H9 (cell line): ENCODE measurements at regions not wholly inside any gene's neighbourhood (a gene's known extent, or its start where the extent isn't known, plus 50 kb on each side); places are given as distances from the start of the nearest gene placed in this dataset.

Experiments used
- DNase-seq: peaks from one replicate; pipeline ENCODE4 v3.0.0-alpha.2; 2017
- H2AFZ ChIP-seq: one replicate; pipeline ENCODE4 v1.6.1; 2013; ENCODE audit warnings: mild to moderate bottlenecking, low read length, control low read depth, moderate library complexity
- H2AK5ac ChIP-seq: 2 replicates; pipeline ENCODE4 v1.6.1; 2013; ENCODE audit warnings: low read length, control low read depth, mixed read lengths; ENCODE audit not compliant: insufficient read length
- H2BK120ac ChIP-seq: one replicate; pipeline ENCODE4 v1.6.1; 2013; ENCODE audit warnings: low read depth, mild to moderate bottlenecking, low read length, control low read depth, inconsistent platforms; ENCODE audit not compliant: poor library complexity, severe bottlenecking
- H2BK12ac ChIP-seq: 2 replicates; pipeline ENCODE4 v1.6.1; 2013; ENCODE audit warnings: low read length, control low read depth, mixed read lengths, low read depth; ENCODE audit not compliant: insufficient read length
- H2BK15ac ChIP-seq: 2 replicates; pipeline ENCODE4 v1.6.1; 2013; ENCODE audit warnings: low read depth, low read length, control low read depth
- H2BK20ac ChIP-seq: one replicate; pipeline ENCODE4 v1.6.1; 2013; ENCODE audit warnings: low read depth, mild to moderate bottlenecking, low read length, control low read depth, inconsistent platforms; ENCODE audit not compliant: poor library complexity, severe bottlenecking
- H2BK5ac ChIP-seq: 2 replicates; pipeline ENCODE4 v1.6.1; 2013; ENCODE audit warnings: low read length, control low read depth, mixed read lengths; ENCODE audit not compliant: insufficient read length
- H3K14ac ChIP-seq: 2 replicates; pipeline ENCODE4 v1.6.1; 2013; ENCODE audit warnings: low read length, control low read depth; ENCODE audit not compliant: insufficient read depth
- H3K18ac ChIP-seq: 2 replicates; pipeline ENCODE4 v1.6.1; 2013; ENCODE audit warnings: low read depth, mild to moderate bottlenecking, mixed read lengths, low read length, control low read depth; ENCODE audit not compliant: insufficient read length
- H3K23ac ChIP-seq: 2 replicates; pipeline ENCODE4 v1.6.1; 2013; ENCODE audit warnings: low read length, control low read depth, mixed read lengths, low read depth; ENCODE audit not compliant: insufficient read length
- H3K23me2 ChIP-seq: 2 replicates; pipeline ENCODE4 v1.6.1; 2013; ENCODE audit warnings: low read depth, mild to moderate bottlenecking, mixed read lengths, low read length, control low read depth; ENCODE audit not compliant: insufficient read length, poor library complexity, severe bottlenecking
- H3K27ac ChIP-seq: 2 replicates; pipeline ENCODE4 v1.5.1; 2013; ENCODE audit warnings: low read length, control low read depth, mixed read lengths, low read depth; ENCODE audit not compliant: insufficient read length
- H3K27me3 ChIP-seq: 2 replicates; pipeline ENCODE4 v1.6.1; 2013; ENCODE audit warnings: low read length, control low read depth, inconsistent platforms; ENCODE audit not compliant: insufficient read depth
- H3K4ac ChIP-seq: 2 replicates; pipeline ENCODE4 v1.6.1; 2013; ENCODE audit warnings: low read depth, mild to moderate bottlenecking, control low read depth, inconsistent platforms, low read length, moderate library complexity
- H3K4me1 ChIP-seq: 2 replicates; pipeline ENCODE4 v1.6.1; 2013; ENCODE audit warnings: low read length, control low read depth, inconsistent platforms; ENCODE audit not compliant: insufficient read depth
- H3K4me2 ChIP-seq: 2 replicates; pipeline ENCODE4 v1.6.1; 2013; ENCODE audit warnings: low read length, control low read depth, mixed read lengths; ENCODE audit not compliant: insufficient read length, insufficient read depth
- H3K56ac ChIP-seq: 2 replicates; pipeline ENCODE4 v1.6.1; 2013; ENCODE audit warnings: low read depth, mild to moderate bottlenecking, mixed read lengths, low read length, control low read depth; ENCODE audit not compliant: insufficient read length
- H3K79me1 ChIP-seq: 2 replicates; pipeline ENCODE4 v1.6.1; 2013; ENCODE audit warnings: low read depth, mild to moderate bottlenecking, moderate library complexity, low read length, control low read depth, inconsistent platforms; ENCODE audit not compliant: insufficient read depth, poor library complexity, severe bottlenecking
- H3K79me2 ChIP-seq: 2 replicates; pipeline ENCODE4 v1.6.1; 2013; ENCODE audit warnings: low read length, control low read depth, inconsistent platforms; ENCODE audit not compliant: insufficient read depth
- H3K9ac ChIP-seq: 2 replicates; pipeline ENCODE4 v1.6.1; 2013; ENCODE audit warnings: low read length, control low read depth, mixed read lengths; ENCODE audit not compliant: insufficient read length; ENCODE audit errors: extremely low read depth
- H3K9me3 ChIP-seq: one replicate; pipeline ENCODE4 v1.6.1; 2013; ENCODE audit warnings: low read depth, low read length, inconsistent platforms; ENCODE audit not compliant: control insufficient read depth
- H3T11ph ChIP-seq: one replicate; pipeline ENCODE4 v1.6.1; 2013; ENCODE audit warnings: mild to moderate bottlenecking, low read length, control low read depth, inconsistent platforms
- H4K20me1 ChIP-seq: one replicate; pipeline ENCODE4 v1.6.1; 2013; ENCODE audit not compliant: control insufficient read depth, insufficient read length, insufficient read depth
- H4K5ac ChIP-seq: 2 replicates; pipeline ENCODE4 v1.6.1; 2013; ENCODE audit warnings: low read depth, mild to moderate bottlenecking, mixed read lengths, low read length, control low read depth; ENCODE audit not compliant: insufficient read length
- H4K8ac ChIP-seq: replicated peaks from 2 replicates; pipeline ENCODE4 v1.6.1; 2013; ENCODE audit warnings: low read length, control low read depth, mixed read lengths, low read depth; ENCODE audit not compliant: insufficient read length
- H4K91ac ChIP-seq: 2 replicates; pipeline ENCODE4 v1.6.1; 2013; ENCODE audit warnings: low read depth, mild to moderate bottlenecking, moderate library complexity, mixed read lengths, low read length, control low read depth; ENCODE audit not compliant: insufficient read length
- H3K27ac Mint-ChIP-seq, 3 experiments: 2 replicates in 2 of 3; 3 replicates in 1 of 3; pipeline ENCODE4 v1.8.0; 2020 to 2021; ENCODE audit warnings: mixed read lengths in 3 of 3, mild to moderate bottlenecking in 1 of 3, moderate library complexity in 1 of 3
- H3K27me3 Mint-ChIP-seq: 2 replicates; pipeline ENCODE4 v1.8.0; 2021; ENCODE audit warnings: low read depth, mild to moderate bottlenecking, moderate library complexity, mixed read lengths
- H3K36me3 Mint-ChIP-seq, 3 experiments: 2 replicates in 2 of 3; 3 replicates in 1 of 3; pipeline ENCODE4 v1.8.0; 2020 to 2021; ENCODE audit warnings: low read depth in 3 of 3, mixed read lengths in 3 of 3; ENCODE audit not compliant: insufficient read depth in 1 of 3
- H3K4me1 Mint-ChIP-seq, 2 experiments: 2 replicates each; pipeline ENCODE4 v1.8.0; 2020; ENCODE audit warnings: mixed read lengths in 2 of 2
- H3K4me3 Mint-ChIP-seq, 2 experiments: 2 replicates in 1 of 2; 3 replicates in 1 of 2; pipeline ENCODE4 v1.8.0; 2020 to 2021; ENCODE audit warnings: mild to moderate bottlenecking in 2 of 2, mixed read lengths in 2 of 2, moderate library complexity in 1 of 2
- H3K9me3 Mint-ChIP-seq, 2 experiments: 2 replicates in 1 of 2; 3 replicates in 1 of 2; pipeline ENCODE4 v1.8.0; 2020; ENCODE audit warnings: mild to moderate bottlenecking in 2 of 2, mixed read lengths in 2 of 2, moderate library complexity in 1 of 2
- WGBS: extraction: QIAGEN DNeasy Blood & Tissue Kit; methylation state at CpG from one replicate; pipeline ENCODE4 v1.1.7; 2013; ENCODE audit warnings: missing lambda C conversion rate, low lambda C conversion rate, mixed read lengths; ENCODE audit not compliant: insufficient read length; ENCODE audit errors: extremely low coverage; 5-methylcytosine and 5-hydroxymethylcytosine counted together
- TF ChIP-seq, protein P1 (sequence below): fragments of 200-600 bp; sonication (generic); conservative IDR thresholded peaks from 3 replicates; pipeline ENCODE4 v1.8.0; 2021; ENCODE audit warnings: antibody characterized with exemption, mild to moderate bottlenecking

DNA sequence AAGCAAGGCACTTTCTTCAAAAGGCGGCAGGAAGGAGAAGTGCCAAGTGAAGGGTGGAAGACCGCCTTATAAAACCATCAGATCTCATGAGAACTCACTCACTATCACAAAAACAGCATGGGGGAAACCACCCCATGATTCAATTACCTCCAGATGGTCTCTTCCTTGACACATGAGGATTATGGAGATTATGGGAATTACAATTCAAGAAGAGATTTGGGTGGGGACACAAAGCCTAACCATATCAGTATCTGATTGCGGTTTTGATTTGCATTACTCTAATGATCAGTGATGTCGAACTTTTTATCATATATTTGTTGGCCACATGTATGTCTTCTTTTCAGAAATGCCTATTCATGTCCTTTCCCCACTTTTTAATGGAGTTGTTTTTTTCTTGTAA is 549.3 kb upstream of the IL12A start:
- no peaks in the 10 kb centered on the region for H3K4me1 Mint-ChIP-seq
- Histone ChIP-seq H3K14ac (no peak overlapping the region), H2BK15ac (no peak overlapping the region), H3K4me1 (no peaks in the 10 kb centered on the region; the same call in 1 of the 2 replicates), H3K23me2 (no peaks in the 10 kb centered on the region), H4K91ac (no peak overlapping the region), H2AFZ (no peak overlapping the region), H3K9ac (no peak overlapping the region), H3K23ac (no peak overlapping the region), H2AK5ac (no peak overlapping the region), H3K27ac (no peak overlapping the region), H3K4me2 (no peak overlapping the region), H3K18ac (no peak overlapping the region), H3K79me1 (no peaks in the 10 kb centered on the region), H2BK120ac (no peak overlapping the region), H3T11ph (no peak overlapping the region), H3K27me3 (no peaks in the 10 kb centered on the region), H2BK12ac (no peak overlapping the region), H2BK5ac (no peak overlapping the region), H4K20me1 (no peaks in the 10 kb centered on the region), H2BK20ac (no peak overlapping the region), H4K5ac (no peak overlapping the region), H3K79me2 (no peaks in the 10 kb centered on the region), H4K8ac (no peak overlapping the region), H3K4ac (no peak overlapping the region), H3K56ac (no peak overlapping the region), H3K9me3 (no peaks in the 10 kb centered on the region)
- DNase-seq: no peak
- H3K4me3 Mint-ChIP-seq: no peak overlapping the region
- TF ChIP-seq, protein P1, sequence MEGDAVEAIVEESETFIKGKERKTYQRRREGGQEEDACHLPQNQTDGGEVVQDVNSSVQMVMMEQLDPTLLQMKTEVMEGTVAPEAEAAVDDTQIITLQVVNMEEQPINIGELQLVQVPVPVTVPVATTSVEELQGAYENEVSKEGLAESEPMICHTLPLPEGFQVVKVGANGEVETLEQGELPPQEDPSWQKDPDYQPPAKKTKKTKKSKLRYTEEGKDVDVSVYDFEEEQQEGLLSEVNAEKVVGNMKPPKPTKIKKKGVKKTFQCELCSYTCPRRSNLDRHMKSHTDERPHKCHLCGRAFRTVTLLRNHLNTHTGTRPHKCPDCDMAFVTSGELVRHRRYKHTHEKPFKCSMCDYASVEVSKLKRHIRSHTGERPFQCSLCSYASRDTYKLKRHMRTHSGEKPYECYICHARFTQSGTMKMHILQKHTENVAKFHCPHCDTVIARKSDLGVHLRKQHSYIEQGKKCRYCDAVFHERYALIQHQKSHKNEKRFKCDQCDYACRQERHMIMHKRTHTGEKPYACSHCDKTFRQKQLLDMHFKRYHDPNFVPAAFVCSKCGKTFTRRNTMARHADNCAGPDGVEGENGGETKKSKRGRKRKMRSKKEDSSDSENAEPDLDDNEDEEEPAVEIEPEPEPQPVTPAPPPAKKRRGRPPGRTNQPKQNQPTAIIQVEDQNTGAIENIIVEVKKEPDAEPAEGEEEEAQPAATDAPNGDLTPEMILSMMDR: no peak
- no peaks in the 10 kb centered on the region; the same call in 1 of the 2 replicates for H3K27me3 Mint-ChIP-seq
- H3K9me3 Mint-ChIP-seq: peaks cover 0 to 8% of the 10 kb centered on the region in 2 experiments; a peak in 3 of 5 replicates
- H3K36me3 Mint-ChIP-seq: no peaks in the 10 kb centered on the region; a peak in 1 of 7 replicates
- H3K27ac Mint-ChIP-seq: no peak overlapping the region
- WGBS: no CpG with 5 or more reads among the region's 4 CpGs
